ENCODE measurements at regions not wholly inside any gene's neighbourhood (a gene's known extent, or its start where the extent isn't known, plus 50 kb on each side); places are given as distances from the start of the nearest gene placed in this dataset.

- ChIA-PET POLR2A (no interaction called here), CTCF (interaction anchor here (0.9 kb wide), 1 partner anchor 13 kb away, joined by 3 read pairs; no protein-coding TSS in a partner anchor)
- Histone ChIP-seq H3K4me2 (ENCODE audit: insufficient read depth, low read length) (no peak overlapping the region), H3K9ac (replicated peaks; ENCODE audit: extremely low read depth, insufficient read depth, low read length) (no peak overlapping the region), H3K79me2 (ENCODE audit: control insufficient read depth, insufficient read depth, low read length) (no peaks in the 10 kb centered on the region), H3K9me3 (replicated peaks; ENCODE audit: control insufficient read depth, insufficient read depth, low read length) (no peaks in the 10 kb centered on the region), H3K27me3 (ENCODE audit: control insufficient read depth in 2 of 2, insufficient read depth in 2 of 2, low read length in 2 of 2) (no peaks in the 10 kb centered on the region), H3K36me3 (ENCODE audit: control insufficient read depth in 2 of 2, extremely low read depth in 1 of 2, insufficient read depth in 2 of 2, low read length in 2 of 2) (no peaks in the 10 kb centered on the region), H3K27ac (ENCODE audit: insufficient read depth, low read depth, low read length) (no peak overlapping the region), H3K9me1 (replicated peaks; ENCODE audit: control insufficient read depth, extremely low read depth, insufficient read depth, low read length) (no peaks in the 10 kb centered on the region), H4K20me1 (replicated peaks; ENCODE audit: control insufficient read depth, extremely low read depth, insufficient read depth, low read length) (no peaks in the 10 kb centered on the region), H2AFZ (ENCODE audit: low read depth, low read length) (no peak overlapping the region), H3K4me1 (ENCODE audit: control insufficient read depth, extremely low read depth, insufficient read depth, low read length) (no peaks in the 10 kb centered on the region), H3K4me3 (replicated peaks in 1 of 3; ENCODE audit: insufficient read depth in 1 of 3, low read depth in 1 of 3, low read length in 3 of 3) (no peak overlapping the region)
- TF ChIP-seq CTCF (IDR thresholded peaks at IDR 0.05; ENCODE audit: extremely low read depth in 1 of 2, insufficient read depth in 1 of 2, low read depth in 1 of 2, low read length in 2 of 2): no peak
- TF ChIP-seq MAX (IDR thresholded peaks at IDR 0.05; ENCODE audit: insufficient read depth, insufficient read length): no peak
- TF ChIP-seq POLR2A (IDR thresholded peaks at IDR 0.05; ENCODE audit: low read depth, low read length): no peak
- no peak for TF ChIP-seq EZH2 (IDR thresholded peaks at IDR 0.05; ENCODE audit: borderline replicate concordance, low read depth, low read length, severe bottlenecking)
- TF ChIP-seq MYC (IDR thresholded peaks at IDR 0.05; ENCODE audit: low read depth, low read length): no peak
- TF ChIP-seq POLR2AphosphoS5 (IDR thresholded peaks at IDR 0.05; ENCODE audit: insufficient read depth, low read depth, low read length): no peak
- no peak for TF ChIP-seq FOS (IDR thresholded peaks at IDR 0.05; ENCODE audit: borderline replicate concordance, insufficient read depth, low read length)
- TF ChIP-seq GATA2 (IDR thresholded peaks at IDR 0.05; ENCODE audit: insufficient read depth, insufficient read length, low read depth, low read length): no peak
- no peak for TF ChIP-seq JUN (IDR thresholded peaks at IDR 0.05; ENCODE audit: borderline replicate concordance, insufficient read depth, insufficient read length, low read depth)
- intact Hi-C loops (cut with micrococcal nuclease) (no loop called here), dilution Hi-C loops (cut with MboI; ENCODE audit: extremely low pct_ligation_motif_present, low sequenced_read_pairs) (no loop called here)
- DNase-seq (ENCODE audit: low read depth, low spot score) (no peak), FAIRE-seq (no peak)
- BruUV-seq (replicated peaks): no TSS peak
Observed at GRCh38 chr15:96442076-96442475, 111.6 kb downstream of the NR2F2 start.

Data from endothelial cell of umbilical vein (primary cell).